ENCODE measurements at regions not wholly inside any gene's neighbourhood (a gene's known extent, or its start where the extent isn't known, plus 50 kb on each side); places are given as distances from the start of the nearest gene placed in this dataset.

DNA sequence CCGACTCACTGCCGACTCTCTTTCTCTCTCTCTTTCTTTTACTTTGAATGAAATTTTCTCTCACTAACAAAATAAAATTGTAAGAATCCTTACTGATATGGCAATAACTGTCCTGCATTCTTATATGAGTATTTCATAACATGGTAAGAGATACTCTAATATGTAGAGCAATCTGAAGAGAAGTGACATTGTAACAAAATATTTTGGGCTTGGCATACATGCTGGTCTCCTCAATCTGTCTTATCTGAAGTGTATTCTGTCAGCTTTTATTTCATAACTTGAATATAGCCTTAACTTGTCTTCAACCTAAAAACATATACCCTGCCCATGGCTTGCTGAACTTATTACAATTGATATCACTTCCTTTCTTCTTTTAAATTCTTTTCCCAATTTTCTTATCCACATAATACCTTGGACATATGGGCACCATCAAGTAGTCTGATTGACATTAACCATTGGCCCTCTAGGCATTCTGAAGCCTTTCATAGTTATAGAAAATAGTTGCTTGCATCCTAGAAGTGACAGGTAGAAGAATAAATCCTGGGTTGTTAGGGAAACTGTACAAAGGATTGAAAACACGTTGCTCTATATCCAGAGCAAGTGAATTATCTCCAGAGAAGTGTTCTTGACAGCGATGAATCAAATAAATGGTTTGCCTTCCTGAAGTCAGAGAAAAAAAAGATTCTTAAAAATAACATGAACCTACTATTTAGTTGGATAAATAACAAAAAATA lies 537.6 kb upstream of the TYRP1 start:
- Histone ChIP-seq H3K36me3 (replicated peaks) (no peaks in the 10 kb centered on the region), H3K27ac (no peak overlapping the region), H3K27me3 (replicated peaks) (no peaks in the 10 kb centered on the region), H3K4me3 (ENCODE audit: low read depth, low read length) (no peak overlapping the region)
- DNase-seq = no peak
- in situ Hi-C loops (cut with HindIII; ENCODE audit: low pct_ligation_motif_present, low sequenced_read_pairs) = no loop called here
- TF ChIP-seq, protein P1, sequence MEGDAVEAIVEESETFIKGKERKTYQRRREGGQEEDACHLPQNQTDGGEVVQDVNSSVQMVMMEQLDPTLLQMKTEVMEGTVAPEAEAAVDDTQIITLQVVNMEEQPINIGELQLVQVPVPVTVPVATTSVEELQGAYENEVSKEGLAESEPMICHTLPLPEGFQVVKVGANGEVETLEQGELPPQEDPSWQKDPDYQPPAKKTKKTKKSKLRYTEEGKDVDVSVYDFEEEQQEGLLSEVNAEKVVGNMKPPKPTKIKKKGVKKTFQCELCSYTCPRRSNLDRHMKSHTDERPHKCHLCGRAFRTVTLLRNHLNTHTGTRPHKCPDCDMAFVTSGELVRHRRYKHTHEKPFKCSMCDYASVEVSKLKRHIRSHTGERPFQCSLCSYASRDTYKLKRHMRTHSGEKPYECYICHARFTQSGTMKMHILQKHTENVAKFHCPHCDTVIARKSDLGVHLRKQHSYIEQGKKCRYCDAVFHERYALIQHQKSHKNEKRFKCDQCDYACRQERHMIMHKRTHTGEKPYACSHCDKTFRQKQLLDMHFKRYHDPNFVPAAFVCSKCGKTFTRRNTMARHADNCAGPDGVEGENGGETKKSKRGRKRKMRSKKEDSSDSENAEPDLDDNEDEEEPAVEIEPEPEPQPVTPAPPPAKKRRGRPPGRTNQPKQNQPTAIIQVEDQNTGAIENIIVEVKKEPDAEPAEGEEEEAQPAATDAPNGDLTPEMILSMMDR (IDR thresholded peaks at IDR 0.05; ENCODE audit: low read depth, low read length, missing control alignments) = no peak

DNA sequence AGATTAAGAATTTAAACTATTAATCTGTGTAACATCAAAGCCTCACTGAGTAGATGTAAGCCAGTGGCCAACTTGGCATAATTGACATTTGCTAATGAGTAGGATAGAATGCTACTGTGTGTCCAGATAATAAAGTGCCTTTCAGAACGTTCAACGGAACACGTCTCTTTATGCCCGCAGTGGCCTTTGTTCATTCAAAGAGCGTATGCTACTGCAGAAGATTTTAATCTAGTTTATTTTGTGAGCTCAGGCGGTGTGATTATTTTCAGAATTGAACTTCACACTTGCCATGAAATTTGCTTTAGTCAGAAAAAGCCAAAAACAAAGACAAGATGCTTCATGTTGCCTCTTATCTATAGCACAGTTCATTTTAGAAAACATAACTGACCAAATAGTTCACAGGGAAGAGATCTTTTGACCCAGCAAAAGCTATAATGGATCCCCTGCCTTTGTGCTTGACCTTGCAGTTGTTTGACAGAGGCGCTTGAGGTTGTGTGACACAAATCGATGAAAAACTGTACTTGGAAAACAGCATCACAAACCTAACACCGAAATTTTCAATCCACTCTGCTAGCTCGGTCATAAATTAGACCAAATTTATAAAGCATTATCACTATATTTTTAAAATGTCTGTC lies 530.9 kb upstream of the TYRP1 start:
- no peak for DNase-seq
- H3K27me3 ChIP-seq (replicated peaks) = no peaks in the 10 kb centered on the region
- no peaks in the 10 kb centered on the region for H3K36me3 ChIP-seq (replicated peaks)
- H3K4me3 ChIP-seq (ENCODE audit: low read depth, low read length) = no peak overlapping the region
- TF ChIP-seq, protein P1 (IDR thresholded peaks at IDR 0.05; ENCODE audit: low read depth, low read length, missing control alignments) = no peak
- in situ Hi-C loops (cut with HindIII; ENCODE audit: low pct_ligation_motif_present, low sequenced_read_pairs) = no loop called here
- H3K27ac ChIP-seq = no peak overlapping the region

DNA sequence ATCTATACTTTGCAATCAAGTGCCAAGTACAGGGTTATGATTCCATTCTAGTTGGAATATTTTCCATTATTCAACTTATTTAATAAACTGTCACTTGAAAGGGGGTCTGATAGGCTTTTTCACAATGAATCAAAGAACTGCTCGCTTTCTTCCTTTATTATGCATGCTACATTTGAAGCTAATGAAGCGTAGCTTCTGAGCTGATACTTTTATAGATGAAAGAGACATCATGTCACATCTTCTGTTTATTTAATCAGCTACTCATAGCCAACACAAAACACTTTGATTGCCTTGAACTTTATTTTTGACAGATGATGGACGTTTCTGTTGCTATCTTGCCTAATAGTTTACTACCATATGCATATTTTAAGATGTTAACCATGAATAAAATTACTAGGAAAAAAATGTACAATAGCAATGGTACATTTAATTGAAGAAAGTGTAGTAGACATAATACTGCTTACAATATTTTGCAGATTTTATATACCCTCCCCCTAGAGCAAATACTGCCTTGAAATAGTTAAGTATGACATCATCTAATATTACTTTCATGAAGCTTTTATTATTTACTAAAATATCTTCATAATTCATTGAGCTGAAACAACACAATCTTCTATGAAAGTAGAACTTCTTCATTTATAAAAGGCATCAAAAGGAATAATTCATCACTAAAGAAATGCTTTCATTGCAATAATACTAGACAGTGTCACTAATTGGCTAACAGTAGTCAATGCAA lies 529.3 kb upstream of the TYRP1 start:
- TF ChIP-seq, protein P1 (IDR thresholded peaks at IDR 0.05; ENCODE audit: low read depth, low read length, missing control alignments) = no peak
- H3K36me3 ChIP-seq (replicated peaks) = no peaks in the 10 kb centered on the region
- no peak for DNase-seq
- no peaks in the 10 kb centered on the region for H3K27me3 ChIP-seq (replicated peaks)
- no peak overlapping the region for H3K27ac ChIP-seq
- in situ Hi-C loops (cut with HindIII; ENCODE audit: low pct_ligation_motif_present, low sequenced_read_pairs) = no loop called here
- no peak overlapping the region for H3K4me3 ChIP-seq (ENCODE audit: low read depth, low read length)

DNA sequence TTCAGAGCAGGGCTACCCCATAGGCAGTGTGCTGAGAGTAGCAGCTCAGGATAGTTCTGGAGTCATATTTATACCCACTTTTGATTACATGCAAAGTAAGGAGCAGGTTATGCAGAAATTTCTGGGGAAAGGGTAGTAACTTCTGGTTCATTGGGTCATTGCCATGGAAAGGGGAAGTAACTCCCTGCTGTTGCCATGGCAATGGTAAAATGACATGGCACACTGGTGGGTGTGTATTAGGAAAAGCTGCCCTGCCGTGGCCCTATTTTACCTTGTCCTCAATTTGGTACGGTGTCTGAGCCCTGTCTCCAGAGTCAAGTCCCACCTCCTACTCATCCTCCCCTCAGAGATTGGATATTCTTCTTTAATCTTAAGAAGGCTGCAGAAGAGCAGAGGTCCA lies 526.7 kb upstream of the TYRP1 start:
- TF ChIP-seq, protein P1 (IDR thresholded peaks at IDR 0.05; ENCODE audit: low read depth, low read length, missing control alignments) = no peak
- no peaks in the 10 kb centered on the region for H3K36me3 ChIP-seq (replicated peaks)
- H3K4me3 ChIP-seq (ENCODE audit: low read depth, low read length) = no peak overlapping the region
- DNase-seq = no peak
- in situ Hi-C loops (cut with HindIII; ENCODE audit: low pct_ligation_motif_present, low sequenced_read_pairs) = no loop called here
- no peak overlapping the region for H3K27ac ChIP-seq
- no peaks in the 10 kb centered on the region for H3K27me3 ChIP-seq (replicated peaks)

DNA sequence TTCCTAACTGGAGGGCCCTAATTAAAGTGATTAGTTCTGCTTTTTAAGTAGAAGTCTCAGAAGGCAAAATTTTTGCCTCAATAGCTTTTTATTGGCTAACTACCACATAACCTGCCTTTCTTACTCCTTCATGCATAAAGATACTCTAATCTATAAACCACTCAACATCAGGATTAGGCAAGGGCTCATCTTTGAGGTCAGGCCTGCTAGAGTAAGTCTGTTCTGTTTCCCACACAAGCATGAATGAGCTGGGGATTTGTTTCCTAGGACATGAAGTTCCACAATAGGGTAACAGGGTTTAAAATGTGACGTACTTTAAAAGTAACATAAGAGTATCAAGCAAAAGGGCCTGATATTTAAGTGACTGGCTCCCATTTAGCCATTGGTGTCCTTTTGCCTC lies 522.7 kb upstream of the TYRP1 start:
- Histone ChIP-seq H3K36me3 (replicated peaks) (no peaks in the 10 kb centered on the region), H3K4me3 (ENCODE audit: low read depth, low read length) (no peak overlapping the region), H3K27ac (no peak overlapping the region), H3K27me3 (replicated peaks) (no peaks in the 10 kb centered on the region)
- DNase-seq = no peak
- TF ChIP-seq, protein P1 (IDR thresholded peaks at IDR 0.05; ENCODE audit: low read depth, low read length, missing control alignments) = no peak
- in situ Hi-C loops (cut with HindIII; ENCODE audit: low pct_ligation_motif_present, low sequenced_read_pairs) = no loop called here
